ENCODE measurements at regions not wholly inside any gene's neighbourhood (a gene's known extent, or its start where the extent isn't known, plus 50 kb on each side); places are given as distances from the start of the nearest gene placed in this dataset.

DNA sequence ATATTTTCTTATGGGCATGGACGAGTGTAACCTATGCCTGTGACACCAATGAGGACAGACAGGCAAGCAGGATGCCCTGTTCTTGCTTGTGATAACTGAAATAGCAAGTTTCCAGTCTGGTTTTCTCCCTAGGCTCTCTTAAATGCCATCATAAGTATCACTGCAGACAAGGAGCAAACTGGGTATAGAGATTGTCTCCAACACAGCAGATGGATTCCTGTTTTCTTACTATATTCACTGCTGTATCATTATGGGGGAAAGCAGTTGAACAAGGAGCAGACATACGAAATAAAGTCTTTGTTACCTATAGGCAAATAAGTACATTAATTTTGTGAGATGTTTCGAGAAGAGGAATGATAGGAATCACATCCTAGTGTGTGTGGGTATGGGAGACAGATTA lies 178.0 kb upstream of the TBL1XR1 start:
- no peak for TF ChIP-seq POLR2A (IDR thresholded peaks at IDR 0.05)
- TF ChIP-seq, protein P1, sequence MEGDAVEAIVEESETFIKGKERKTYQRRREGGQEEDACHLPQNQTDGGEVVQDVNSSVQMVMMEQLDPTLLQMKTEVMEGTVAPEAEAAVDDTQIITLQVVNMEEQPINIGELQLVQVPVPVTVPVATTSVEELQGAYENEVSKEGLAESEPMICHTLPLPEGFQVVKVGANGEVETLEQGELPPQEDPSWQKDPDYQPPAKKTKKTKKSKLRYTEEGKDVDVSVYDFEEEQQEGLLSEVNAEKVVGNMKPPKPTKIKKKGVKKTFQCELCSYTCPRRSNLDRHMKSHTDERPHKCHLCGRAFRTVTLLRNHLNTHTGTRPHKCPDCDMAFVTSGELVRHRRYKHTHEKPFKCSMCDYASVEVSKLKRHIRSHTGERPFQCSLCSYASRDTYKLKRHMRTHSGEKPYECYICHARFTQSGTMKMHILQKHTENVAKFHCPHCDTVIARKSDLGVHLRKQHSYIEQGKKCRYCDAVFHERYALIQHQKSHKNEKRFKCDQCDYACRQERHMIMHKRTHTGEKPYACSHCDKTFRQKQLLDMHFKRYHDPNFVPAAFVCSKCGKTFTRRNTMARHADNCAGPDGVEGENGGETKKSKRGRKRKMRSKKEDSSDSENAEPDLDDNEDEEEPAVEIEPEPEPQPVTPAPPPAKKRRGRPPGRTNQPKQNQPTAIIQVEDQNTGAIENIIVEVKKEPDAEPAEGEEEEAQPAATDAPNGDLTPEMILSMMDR (IDR thresholded peaks at IDR 0.05), result no peak
- TF ChIP-seq POLR2AphosphoS5 (IDR thresholded peaks at IDR 0.05), result no peak

All from breast epithelium (tissue), 3 donors.